ENCODE measurements at regions not wholly inside any gene's neighbourhood (a gene's known extent, or its start where the extent isn't known, plus 50 kb on each side); places are given as distances from the start of the nearest gene placed in this dataset.
"Not testable (repeated sequence)": the region's sequence is repeated elsewhere in the genome, so short reads cannot be mapped to it uniquely, and the experiment has no call there.

- no peak for DNase-seq
Observed at GRCh38 chr1:47688461-47689296, 250.8 kb downstream of the FOXD2 start.

GRCh38 chr1:47689894-47690293 is 252.1 kb downstream of the FOXD2 start:
- no peak for DNase-seq

- DNase-seq: no peak
Observed at GRCh38 chr1:47690341-47691250, 252.8 kb downstream of the FOXD2 start.

DNA sequence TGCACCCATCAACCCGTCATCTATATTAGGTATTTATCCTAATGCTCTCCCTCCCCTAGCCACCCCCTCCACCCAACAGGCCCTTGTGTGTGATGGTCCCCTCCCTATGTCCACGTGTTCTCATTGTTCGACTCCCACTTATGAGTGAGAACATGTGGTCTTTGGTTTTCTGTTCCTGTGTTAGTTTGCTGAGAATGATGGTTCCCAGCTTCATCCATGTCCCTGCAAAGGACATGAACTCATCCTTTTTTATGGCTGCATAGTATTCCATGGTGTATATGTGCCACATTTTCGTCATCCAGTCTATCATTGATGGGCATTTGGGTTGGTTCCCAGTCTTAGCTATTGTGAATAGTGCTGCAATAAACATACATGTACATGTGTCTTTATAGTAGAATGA is 253.4 kb downstream of the FOXD2 start:
- DNase-seq: not testable (repeated sequence)

- no peak for DNase-seq
Observed at GRCh38 chr1:47692196-47692595, 254.4 kb downstream of the FOXD2 start.

DNA sequence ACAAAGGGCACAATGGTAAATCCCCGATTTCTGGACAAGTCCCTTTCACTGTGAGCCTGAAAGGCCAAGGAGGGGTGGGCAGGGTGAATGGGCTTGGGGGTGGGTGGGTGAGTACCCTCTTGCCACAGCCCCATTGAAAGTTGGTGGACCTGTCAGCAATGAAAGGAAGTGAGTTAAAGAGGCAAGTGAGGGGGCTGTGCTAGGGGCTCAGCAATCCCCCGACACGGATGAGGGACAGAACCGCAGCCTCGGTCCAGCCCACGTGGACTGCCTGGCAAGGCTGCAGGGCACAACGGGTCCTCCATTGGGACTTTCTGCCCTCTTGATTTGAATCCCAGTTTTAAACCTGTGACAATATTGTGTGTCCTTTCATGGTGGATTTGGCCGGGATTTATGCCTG is 255.3 kb downstream of the FOXD2 start:
- no peak for DNase-seq

- no peak for DNase-seq
Observed at GRCh38 chr1:47694011-47694890, 256.4 kb downstream of the FOXD2 start.

GRCh38 chr1:47696404-47696736 is 258.5 kb downstream of the FOXD2 start:
- no peak for DNase-seq

DNA sequence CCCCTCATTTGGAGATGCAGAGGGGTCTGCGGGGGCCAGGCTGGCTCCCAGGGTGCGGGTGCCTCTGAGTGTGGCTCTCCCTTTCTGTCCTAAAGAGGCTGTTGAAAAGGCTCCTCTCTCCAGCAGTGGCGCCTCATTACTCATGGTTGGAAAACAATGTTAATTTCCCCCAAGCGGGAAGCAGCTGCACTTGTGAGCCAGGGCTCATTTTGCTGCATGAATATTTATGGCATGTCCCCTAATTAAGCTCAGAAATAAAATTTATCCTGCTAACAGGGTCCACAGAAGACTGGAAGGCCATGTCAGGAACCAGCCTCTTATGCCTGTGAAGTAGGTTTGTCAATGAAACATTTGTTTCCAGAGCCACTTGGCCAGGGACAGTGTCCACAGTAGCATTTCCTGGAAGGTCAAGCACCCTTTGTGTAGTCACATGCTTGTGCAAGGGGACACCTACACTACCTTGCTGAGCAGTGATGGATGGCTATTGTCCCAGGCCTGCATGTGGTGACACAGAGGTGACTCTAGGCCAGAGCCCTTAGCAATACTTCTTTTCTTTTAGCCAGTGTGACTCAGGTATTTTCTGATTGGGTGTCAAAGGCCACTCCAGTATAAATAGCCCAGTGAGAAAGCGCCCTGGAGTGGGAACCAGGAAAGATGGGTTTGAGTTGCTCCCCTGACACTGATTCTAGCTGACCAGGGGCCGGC is 259.0 kb downstream of the FOXD2 start:
- DNase-seq: no peak

DNA sequence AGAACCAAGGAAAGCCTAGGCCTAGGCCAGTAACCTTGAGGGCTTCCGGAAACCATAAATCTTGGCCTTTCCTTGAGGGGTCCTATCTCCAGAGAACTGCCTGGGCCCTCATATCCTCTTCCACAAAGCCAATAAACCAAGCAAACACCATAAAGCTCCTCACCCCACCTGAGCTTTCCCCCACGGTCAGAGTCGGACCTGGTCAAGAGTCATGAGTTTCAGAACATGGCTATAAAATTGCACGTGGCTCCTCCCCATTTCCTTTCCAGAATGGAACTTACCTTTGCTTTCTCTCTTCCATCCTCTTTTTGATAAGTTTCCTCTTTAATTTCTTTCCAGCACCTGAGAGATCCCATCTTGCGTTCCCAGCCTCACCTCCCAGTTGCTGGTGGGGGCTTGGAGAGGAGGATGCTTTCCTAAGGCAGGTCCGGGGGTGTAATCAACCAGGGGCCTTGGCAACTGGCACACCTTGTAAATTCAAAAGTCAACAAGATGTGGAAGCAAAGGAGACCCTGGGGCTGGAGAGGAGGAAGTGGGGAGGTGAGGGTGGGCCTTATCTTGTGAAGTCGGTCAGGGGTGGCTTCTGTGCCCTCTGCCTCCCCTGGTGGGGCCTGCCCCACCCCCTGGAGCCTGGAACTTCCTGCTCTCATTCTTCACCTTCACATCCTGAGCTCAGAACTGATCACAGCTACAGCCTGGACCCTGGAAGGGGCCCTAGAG is 259.9 kb downstream of the FOXD2 start:
- DNase-seq: no peak

DNA sequence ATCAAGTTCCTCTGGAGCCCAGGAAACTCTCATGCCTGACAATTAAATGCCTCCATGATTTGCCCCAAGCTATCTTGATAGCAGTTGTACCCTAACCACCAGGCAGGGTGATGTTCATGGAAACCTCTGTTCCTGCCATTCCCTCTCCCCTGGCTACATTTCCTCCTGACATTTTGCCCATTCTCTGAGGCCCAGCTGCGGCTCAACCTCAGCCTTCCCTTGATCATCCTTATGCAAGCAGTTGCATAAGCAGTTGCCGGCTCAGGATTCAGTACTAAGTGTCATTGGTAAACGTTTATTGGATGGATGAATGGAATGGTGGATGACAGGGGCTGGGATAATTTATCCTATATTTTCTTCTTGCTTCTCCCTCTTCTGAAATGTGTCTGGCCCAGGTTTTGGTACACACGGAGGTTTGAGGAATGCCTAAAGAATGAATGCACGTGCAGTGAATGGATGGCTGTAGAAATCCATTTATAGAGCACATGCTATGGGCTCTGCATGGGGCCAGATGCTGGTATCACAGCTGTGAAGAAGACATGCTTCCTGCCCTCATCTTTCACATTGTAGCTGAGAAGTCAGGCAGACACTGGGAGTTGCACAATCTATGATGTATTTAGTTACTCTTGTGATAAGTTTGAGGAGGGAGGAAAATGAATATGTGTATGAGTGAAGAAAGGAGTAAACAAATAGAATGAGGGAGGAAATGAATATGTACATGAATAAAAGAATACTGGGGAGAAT is 261.8 kb downstream of the FOXD2 start:
- no peak for DNase-seq

- no peak for DNase-seq
Observed at GRCh38 chr1:47701283-47701682, 263.4 kb downstream of the FOXD2 start.

DNA sequence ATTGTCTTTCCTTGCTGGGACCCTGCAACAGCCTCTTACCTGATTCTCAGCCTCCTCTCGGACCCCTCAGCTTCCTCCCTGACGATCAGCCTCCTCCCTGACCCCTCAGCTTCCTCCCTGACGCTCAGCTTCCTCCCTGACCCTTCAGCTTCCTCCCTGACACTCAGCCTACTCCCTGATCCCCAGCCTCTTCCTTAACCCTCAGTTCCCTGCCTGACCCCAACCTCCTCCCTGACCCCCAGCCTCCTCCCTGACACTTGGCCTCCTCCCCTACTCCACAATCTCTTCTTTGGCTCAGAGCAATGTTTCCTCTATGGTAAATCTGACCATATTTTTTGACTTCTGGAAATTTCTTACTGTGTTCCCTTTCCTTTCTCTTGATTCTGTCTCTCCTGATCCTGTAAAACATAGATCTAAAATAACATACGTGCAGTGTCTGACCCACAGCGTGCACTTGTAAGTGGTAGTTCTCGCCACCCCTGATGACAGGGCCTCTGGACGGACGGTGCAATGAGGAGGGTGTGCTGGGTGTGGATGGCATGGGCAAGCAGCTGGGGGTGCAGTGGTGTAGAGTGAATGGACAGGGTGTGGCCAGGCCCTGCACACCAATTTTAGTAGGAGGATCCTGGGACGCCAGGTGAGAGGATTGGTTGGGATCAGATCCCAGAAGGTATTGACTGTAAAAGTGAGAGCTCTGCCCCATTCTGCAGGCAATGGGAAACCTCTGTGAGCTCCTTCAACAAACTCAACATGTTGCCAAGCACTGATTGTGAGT is 264.1 kb downstream of the FOXD2 start:
- no peak for DNase-seq

DNA sequence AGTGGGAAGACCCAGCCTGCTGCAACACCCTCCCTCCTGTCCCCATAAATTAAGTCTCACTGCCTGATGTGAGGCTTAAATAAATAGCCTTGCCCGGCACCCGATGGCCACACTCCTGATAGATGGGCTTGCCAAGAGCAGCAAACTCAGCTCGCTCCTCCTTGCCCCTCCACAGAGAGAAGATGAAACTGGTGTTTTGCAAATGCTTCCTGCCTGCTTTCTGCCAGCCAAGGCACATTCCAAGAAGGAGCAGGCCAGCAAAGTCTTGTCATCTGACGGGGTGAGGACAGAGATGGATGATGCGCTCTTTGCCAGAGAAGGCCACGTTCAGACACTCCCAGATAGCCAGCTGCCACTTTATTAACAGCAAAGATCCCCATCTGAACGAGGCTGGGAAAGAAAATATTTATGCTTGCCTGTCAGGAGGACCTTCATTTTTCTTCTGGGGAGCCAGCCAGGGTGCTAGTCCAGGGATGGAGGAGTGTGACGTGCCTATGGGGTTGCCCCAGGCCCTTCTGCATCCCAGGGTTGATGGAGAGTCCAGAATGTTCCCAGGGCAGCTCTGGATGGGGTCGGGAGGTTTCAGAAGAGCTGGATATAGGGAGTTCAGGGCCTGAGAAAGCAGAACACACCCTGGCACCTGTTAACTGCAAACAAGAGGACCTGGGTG is 265.4 kb downstream of the FOXD2 start:
- no peak for DNase-seq

- DNase-seq: peak; percentile 69
Observed at GRCh38 chr1:47703981-47704596, 266.2 kb downstream of the FOXD2 start.

DNA sequence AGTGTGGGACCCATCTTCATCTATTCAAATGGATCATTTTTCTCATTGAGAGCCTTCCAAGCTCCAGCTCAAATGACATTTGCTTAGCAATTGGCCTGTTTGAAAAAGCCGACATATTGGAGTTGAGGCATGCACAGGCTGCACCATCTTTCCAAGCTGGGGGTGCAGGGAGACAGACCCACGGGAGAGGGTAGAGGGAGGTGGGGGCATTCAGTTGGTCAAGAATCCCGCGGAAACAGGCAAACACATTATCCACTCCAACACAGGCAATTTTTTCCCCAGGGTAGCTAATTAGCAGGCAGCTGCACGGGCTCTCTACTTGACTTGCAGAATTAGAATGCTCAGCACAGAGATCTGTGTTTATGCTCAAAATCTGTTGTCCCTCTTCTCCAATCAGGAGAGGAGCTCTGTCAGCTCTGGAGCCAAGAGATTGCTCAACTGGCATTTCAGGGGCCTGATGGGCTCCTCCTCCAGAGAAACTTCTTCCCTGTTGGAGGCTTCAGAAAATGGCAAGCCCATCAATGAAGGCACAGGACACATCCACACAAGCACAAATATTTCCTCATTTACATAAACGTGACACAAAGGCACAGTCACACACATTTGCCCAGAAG is 267.8 kb downstream of the FOXD2 start:
- no peak for DNase-seq

DNA sequence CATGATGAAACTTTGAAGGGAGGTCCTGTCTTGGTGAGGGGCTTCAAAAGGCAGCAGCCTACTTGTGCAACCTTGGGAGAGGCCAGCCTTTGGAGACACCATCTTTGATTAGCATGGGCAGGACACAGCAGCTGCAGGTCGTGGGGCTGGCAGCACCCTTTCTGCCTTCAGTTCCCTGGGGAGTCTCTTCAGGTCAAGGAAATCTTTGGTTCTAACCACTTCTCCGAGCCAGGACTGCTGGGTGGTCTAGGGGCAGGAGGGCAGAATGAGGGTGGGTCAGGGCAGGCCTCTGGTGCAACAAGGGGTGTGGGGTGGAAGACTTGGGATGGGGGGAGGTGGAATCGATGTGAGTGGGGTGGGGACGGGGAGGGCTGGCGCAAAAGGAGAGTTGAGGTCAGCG is 269.7 kb downstream of the FOXD2 start:
- DNase-seq: no peak

DNA sequence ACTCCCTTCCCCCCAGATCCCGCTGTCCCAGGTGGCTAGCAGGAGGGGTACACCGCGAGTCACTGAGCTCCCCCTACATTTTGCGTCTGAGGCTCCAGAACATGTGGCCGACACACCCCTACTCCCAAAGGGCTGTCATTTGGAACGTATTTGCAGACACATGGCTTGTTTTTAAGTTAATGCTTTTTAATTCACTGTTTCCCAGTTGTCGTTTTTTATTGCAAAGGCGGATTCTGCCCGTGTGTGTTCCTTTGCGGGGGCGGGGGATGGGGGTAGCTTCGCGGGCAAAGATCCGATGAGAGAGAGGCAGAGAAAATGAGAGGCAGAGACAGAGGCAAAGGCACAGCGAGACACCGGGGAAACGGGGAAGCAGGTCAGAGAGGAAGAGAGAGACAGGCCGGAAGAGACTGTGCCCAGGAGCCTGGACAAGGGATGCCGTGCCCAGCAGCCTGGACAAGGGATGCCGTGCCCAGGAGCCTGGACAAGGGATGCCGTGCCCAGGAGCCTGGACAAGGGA is 270.2 kb downstream of the FOXD2 start:
- no peak for DNase-seq

- no peak for DNase-seq
Observed at GRCh38 chr1:47708658-47709018, 270.8 kb downstream of the FOXD2 start.
